Thyroid gland (tissue), 4 donors: ENCODE measurements at regions not wholly inside any gene's neighbourhood (a gene's known extent, or its start where the extent isn't known, plus 50 kb on each side); places are given as distances from the start of the nearest gene placed in this dataset. TPM values are rescaled to one million over a fixed set of nuclear protein-coding genes. Genes with fewer than 3 reads are reported as not detected.

Experiments
- DNase-seq, 2 donors: peaks; one replicate each; pipeline ENCODE4 v3.0.0-alpha.2; 2019
- H3K27ac ChIP-seq, 3 donors: fragments of 200-600 bp; sonication (generic); 1 replicate in 2 of 3; 2 replicates in 1 of 3; pipeline ENCODE4 v1.5.1; 2016 to 2019; ENCODE audit warnings: mild to moderate bottlenecking in 1 of 3, moderate library complexity in 1 of 3
- H3K27me3 ChIP-seq: fragments of 200-600 bp; sonication (generic); one replicate; pipeline ENCODE4 v1.5.1; 2019
- H3K36me3 ChIP-seq, 2 donors: fragments of 200-600 bp; sonication (generic); one replicate each; pipeline ENCODE4 v1.5.1; 2016 to 2019
- H3K4me1 ChIP-seq, 2 donors: fragments of 200-600 bp; sonication (generic); one replicate each; pipeline ENCODE4 v1.5.1; 2017 to 2019
- H3K4me3 ChIP-seq, 3 donors: fragments of 200-600 bp; sonication (generic); replicated peaks in 1 of 3; 1 replicate in 2 of 3; 2 replicates in 1 of 3; pipeline ENCODE4 v1.5.1; 2016; ENCODE audit warnings: mild to moderate bottlenecking in 1 of 3
- H3K9me3 ChIP-seq: fragments of 200-600 bp; sonication (generic); one replicate; pipeline ENCODE4 v1.5.1; 2017
- POLR2A ChIP-seq, 2 donors: fragments of 450-650 bp; IDR thresholded peaks; one replicate each; pipeline ENCODE4 v1.6.1; 2017; ENCODE audit warnings: antibody characterized with exemption in 2 of 2, mild to moderate bottlenecking in 2 of 2, moderate library complexity in 1 of 2
- WGBS, 2 donors: methylation state at CpG; one replicate each; pipeline ENCODE4 v1.1.5; 2017; 5-methylcytosine and 5-hydroxymethylcytosine counted together
- intact Hi-C: fragments of 100-400 bp; cut with DNase I; formaldehyde crosslinking; loops from one replicate; pipeline ENCODE4 v1.15.1; 2023
- small RNA-seq: library from RNA; depleted of rRNA; stranded (forward); fragments of <200 nt; gene quantifications from one replicate; pipeline ENCODE3, GENCODE V24; 2016
- TF ChIP-seq, protein P1 (sequence below), 6 experiments: fragments of 200-600 bp in 3 of 6; fragments of 450-650 bp in 3 of 6; sonication (generic) in 3 of 6; IDR thresholded peaks; one replicate each; pipeline ENCODE4 v1.5.1; 2016 to 2019; ENCODE audit warnings: antibody characterized with exemption in 6 of 6, mild to moderate bottlenecking in 2 of 6, inconsistent platforms in 1 of 6, moderate library complexity in 1 of 6

DNA sequence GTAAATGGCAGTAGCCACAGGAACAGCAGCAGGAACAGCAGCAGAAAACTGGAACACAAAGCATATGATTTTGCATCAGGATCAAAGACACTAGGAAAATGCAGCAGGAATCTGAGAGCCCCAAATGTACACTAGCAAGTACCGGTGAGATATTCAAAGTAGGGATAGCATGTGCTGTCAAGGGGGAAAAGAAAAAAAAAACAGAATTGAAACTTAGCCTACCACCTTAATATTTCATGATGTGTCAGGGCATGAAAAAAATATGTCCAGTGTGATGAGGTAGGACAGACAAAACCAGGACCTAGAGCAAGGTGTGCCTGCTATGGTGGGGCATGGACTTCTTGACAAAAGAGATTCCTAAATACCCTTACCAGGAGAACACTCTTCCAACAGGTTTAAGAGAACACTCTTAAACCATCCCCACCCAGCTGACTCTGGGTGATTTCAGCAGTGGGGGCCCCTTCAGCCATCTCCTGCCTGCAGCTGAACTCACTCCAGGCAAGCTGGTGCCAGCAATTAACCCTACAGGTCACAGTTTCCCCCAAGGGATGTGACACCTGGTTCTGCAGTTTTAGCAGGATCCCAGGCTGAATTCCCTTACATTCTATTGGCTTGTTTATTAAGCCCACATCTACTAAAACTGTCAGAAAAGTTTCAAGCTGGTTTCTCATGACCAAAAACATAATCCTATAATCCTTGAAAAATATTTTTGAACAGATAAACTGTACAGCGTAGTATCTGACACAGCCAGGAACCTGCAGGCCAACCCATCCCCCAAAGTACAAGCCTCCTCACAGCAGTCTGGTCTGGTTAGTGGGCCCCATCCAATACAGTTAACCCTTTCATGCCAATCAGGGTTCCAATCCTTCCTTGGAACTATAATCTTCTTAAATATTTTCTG lies 62.9 kb upstream of the FMR1 start:
- no peaks in the 10 kb centered on the region for H3K27me3 ChIP-seq
- no peaks in the 10 kb centered on the region for H3K9me3 ChIP-seq
- H3K27ac ChIP-seq: no peak overlapping the region
- peaks cover 4 to 13% of the 10 kb centered on the region in 2 donors for H3K4me1 ChIP-seq
- no peak for DNase-seq
- intact Hi-C loops: no loop called here
- no peaks in the 10 kb centered on the region for H3K36me3 ChIP-seq
- no peak overlapping the region for H3K4me3 ChIP-seq
- WGBS, 2 donors: 53 to 89% methylated on average over 2 of the region's 2 CpGs
- no peak for TF ChIP-seq POLR2A (IDR thresholded peaks at IDR 0.05)
- TF ChIP-seq, protein P1, sequence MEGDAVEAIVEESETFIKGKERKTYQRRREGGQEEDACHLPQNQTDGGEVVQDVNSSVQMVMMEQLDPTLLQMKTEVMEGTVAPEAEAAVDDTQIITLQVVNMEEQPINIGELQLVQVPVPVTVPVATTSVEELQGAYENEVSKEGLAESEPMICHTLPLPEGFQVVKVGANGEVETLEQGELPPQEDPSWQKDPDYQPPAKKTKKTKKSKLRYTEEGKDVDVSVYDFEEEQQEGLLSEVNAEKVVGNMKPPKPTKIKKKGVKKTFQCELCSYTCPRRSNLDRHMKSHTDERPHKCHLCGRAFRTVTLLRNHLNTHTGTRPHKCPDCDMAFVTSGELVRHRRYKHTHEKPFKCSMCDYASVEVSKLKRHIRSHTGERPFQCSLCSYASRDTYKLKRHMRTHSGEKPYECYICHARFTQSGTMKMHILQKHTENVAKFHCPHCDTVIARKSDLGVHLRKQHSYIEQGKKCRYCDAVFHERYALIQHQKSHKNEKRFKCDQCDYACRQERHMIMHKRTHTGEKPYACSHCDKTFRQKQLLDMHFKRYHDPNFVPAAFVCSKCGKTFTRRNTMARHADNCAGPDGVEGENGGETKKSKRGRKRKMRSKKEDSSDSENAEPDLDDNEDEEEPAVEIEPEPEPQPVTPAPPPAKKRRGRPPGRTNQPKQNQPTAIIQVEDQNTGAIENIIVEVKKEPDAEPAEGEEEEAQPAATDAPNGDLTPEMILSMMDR (IDR thresholded peaks at IDR 0.05): no peak

DNA sequence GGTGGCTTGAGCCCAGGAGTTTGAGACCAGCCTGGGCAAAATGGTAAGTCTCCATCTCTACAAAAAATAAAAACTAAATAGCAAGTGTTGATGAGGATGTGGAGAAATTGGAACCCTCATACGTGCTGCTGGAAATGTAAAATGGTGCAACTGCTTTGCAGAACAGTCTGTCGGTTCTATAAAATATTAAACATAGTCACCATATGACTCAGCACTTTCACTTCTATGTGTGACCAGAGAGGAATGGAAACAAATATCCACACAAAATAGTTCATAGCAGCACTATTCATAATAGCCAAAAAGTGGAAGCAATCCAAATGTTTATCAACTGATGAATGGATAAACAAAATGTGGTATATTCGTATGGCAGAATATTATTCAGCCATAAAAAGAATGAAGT lies 60.8 kb upstream of the FMR1 start:
- Histone ChIP-seq H3K27me3 (no peaks in the 10 kb centered on the region), H3K9me3 (no peaks in the 10 kb centered on the region), H3K36me3 (no peaks in the 10 kb centered on the region), H3K27ac (no peak overlapping the region), H3K4me1 (peaks cover 4 to 13% of the 10 kb centered on the region in 2 donors), H3K4me3 (no peak overlapping the region)
- DNase-seq: no peak
- TF ChIP-seq, protein P1 (IDR thresholded peaks at IDR 0.05): no peak
- no peak for TF ChIP-seq POLR2A (IDR thresholded peaks at IDR 0.05)
- 76 to 90% methylated on average over 3 of the region's 3 CpGs for WGBS, 2 donors
- intact Hi-C loops: no loop called here

DNA sequence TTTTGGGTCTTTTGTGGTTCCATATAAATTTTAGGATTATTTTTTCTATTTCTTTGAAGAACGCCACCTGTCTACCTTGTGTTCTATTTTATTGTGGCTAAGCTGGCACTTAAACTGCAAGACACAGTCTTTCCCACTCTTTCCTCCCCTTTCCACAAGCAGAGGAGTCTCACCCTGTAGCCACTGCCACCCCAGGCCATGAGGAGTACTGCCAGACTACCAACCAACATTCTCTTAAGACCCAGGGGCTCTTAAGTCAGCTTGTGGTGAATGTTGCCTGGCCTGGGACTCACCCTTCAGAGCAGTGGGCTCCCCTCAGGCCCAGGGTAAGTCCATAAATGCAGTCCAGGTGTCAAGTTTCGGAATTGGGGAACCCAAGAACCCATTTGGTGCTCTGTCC lies 58.0 kb upstream of the FMR1 start:
- intact Hi-C loops: no loop called here
- H3K4me3 ChIP-seq: no peak overlapping the region
- no peak overlapping the region for H3K27ac ChIP-seq
- H3K4me1 ChIP-seq: no peaks in the 10 kb centered on the region
- no peaks in the 10 kb centered on the region for H3K27me3 ChIP-seq
- TF ChIP-seq POLR2A (IDR thresholded peaks at IDR 0.05): no peak
- TF ChIP-seq, protein P1 (IDR thresholded peaks at IDR 0.05): no peak
- WGBS, 2 donors: 92 to 96% methylated on average over 2 of the region's 2 CpGs
- H3K9me3 ChIP-seq: no peaks in the 10 kb centered on the region
- no peak for DNase-seq
- H3K36me3 ChIP-seq: no peaks in the 10 kb centered on the region

DNA sequence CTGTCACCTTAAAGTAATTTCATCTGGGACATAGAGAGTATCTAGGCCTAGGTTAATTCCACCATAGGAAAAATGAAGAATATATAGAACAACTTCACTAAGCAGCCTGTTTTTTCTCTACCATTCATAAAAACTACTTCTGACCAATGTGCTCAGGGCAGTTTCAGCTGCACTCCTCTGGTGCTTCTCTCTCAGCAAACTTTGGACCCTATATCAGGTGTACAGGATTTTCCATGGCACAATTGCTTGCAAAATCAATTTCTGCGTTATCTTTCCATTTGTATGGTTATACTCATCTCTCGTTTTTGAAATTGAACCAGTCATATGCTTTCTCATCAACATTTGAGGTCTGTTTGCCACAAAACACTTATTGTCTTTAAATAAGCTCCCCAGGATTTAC lies 52.1 kb upstream of the FMR1 start:
- intact Hi-C loops: no loop called here
- DNase-seq: no peak
- Histone ChIP-seq H3K9me3 (no peaks in the 10 kb centered on the region), H3K4me3 (no peak overlapping the region), H3K36me3 (no peaks in the 10 kb centered on the region), H3K4me1 (no peaks in the 10 kb centered on the region), H3K27ac (no peak overlapping the region), H3K27me3 (no peaks in the 10 kb centered on the region)
- TF ChIP-seq, protein P1 (IDR thresholded peaks at IDR 0.05): no peak
- no peak for TF ChIP-seq POLR2A (IDR thresholded peaks at IDR 0.05)
- 44 to 48% methylated on average over 2 of the region's 2 CpGs for WGBS, 2 donors

Small RNA genes in the stretch of these regions (small RNA-seq; reads per million reads assigned to genes)
- gene AC016925.1 (not detected), gene AC016925.2 (not detected), gene AL009048.1 (not detected), gene AL096861.1 (not detected), gene RNU6-382P (not detected)
